ENCODE measurements at regions not wholly inside any gene's neighbourhood (a gene's known extent, or its start where the extent isn't known, plus 50 kb on each side); places are given as distances from the start of the nearest gene placed in this dataset.
"Not testable (repeated sequence)": the region's sequence is repeated elsewhere in the genome, so short reads cannot be mapped to it uniquely, and the experiment has no call there.

DNA sequence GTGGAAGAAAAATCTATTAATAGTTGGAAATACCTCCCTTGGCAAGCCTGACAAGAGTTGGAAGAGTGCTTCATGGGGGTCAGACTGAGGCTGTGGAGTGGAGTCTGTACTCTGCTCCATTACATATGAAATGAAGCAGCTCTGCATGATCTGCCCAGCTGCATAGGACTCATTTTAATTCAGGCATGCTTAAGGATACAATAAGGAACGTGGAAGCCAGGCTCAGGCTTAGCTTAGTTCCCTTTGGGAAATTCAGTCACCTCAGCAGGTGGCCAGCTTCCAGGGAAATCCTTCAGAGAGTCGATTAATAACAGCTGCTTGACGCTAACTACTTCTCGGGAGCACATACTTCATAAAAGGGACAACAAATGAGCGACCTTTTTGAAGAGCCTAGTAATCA lies 1672.9 kb upstream of the WWC1 start:
- no peak for DNase-seq

DNA sequence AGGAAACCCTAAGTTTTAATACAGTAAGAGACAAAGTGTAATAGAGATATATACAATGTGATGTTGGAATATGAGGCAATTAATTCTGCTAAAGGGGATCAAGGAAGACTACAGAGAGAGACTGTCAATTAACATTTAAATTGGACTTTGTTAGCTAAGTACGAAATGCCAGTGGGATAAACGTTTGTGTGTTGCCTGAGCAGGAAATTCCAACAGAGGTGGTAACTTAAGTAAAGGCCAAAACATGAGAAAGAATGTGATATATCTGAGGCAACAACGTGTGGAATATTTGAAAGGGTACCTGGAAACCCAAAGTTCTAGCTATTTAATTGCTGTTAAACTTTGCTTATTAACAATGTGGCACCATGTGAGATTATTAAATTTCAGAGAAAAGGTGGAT lies 1666.9 kb upstream of the WWC1 start:
- no peak for DNase-seq

DNA sequence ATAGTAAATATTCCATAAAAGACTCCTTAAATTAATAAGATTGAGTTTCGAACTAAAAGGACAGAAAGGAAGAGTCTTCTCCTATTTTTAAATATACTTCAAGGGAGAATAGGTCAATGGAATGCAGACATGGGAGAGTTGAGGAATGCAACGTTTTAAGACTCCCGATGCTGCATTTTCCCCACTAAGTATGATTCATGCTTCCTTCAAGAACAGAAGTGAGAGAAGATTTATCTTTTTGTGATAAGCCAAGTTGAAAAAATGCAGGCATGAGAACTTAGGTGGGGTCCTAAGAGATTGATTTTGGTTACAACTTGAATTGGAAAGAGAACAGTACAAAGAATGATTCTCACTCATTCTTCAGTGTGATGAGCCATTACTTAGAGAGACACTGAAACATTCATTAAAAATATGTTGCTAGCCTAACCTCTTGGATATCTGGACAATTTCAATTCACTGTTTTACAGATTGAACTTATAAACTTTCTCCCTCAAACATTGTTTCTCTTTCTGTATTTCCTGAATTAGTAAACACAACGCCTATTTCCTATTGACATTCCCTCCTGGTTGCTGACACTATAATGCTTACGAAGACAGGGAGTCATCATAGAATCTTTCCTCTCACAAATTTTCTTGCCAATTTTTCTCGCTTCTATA lies 1666.1 kb upstream of the WWC1 start:
- no peak for DNase-seq

DNA sequence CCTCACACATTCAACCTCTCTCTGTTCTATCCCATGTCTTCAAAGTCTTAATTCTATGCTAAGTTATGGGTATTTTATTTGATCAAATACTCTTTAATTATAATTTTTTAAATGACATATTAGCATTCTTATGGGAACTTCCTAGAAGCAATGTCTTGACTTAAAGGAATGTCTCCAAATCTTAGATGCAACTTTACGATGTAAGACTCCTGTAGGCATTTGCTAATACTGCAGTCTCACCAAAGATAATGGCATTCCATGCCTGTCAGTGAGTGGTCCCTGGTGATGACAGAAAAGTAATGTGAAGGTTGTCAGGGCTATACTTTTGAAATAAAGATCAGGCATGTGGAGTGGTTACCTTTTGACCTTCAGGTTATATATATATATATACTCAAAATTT lies 1654.2 kb upstream of the WWC1 start:
- DNase-seq = no peak

DNA sequence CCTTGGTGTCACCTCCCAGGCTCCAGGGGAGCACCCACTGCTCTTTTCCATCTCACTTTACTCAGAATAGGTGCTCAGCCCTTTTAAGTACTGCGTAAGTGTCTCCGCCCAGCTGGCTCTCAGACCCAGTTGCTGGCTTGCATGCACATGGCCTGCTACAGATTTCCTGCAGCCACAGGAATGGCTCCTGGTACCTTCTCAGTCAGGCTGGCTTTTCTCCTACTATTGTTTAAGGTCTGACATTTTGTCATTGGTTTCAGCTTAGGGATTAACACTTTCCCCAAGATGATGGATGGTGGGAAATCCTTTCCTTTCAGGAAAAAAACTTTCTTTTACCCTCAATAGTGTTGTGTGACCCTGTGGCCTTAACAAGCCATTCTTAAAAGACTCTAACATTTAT lies 1652.3 kb upstream of the WWC1 start:
- no peak for DNase-seq

DNA sequence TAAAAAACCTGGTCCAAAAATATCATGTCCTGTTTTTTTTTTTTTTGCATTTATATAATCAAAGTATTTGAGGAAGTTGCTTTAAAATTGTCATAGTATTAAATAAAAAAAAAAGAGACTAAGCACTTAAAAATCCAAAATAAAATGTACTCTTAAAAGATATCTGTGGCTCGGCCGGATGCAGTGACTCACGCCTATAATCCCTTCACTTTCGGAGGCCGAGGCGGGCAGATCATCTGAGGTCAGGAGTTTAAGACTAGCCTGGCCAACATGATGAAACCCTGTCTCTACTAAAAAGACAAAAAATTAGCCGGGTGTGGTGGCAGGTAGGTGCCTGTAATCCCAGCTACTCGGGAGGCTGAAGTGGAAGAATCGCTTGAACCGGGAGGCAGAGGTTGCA lies 1651.3 kb upstream of the WWC1 start:
- not testable (repeated sequence) for DNase-seq

DNA sequence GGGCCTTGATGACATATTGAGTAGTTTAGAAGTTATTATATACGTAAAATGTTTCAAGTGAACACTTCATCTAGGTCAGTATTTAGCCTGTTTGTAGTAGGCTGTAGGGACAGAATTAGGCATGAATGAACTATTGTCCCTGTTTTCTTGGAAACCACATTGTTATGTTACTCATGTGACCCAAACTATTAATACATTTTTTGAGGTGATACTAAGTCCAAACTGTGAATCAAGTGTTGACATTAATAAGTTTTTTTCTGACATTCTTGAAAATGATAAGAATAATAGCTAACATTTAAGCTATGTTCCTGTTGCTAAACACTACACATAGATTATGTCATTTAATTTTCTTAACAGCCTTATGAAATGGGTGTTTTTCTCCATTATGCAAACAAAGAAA lies 1642.7 kb upstream of the WWC1 start:
- DNase-seq = no peak

DNA sequence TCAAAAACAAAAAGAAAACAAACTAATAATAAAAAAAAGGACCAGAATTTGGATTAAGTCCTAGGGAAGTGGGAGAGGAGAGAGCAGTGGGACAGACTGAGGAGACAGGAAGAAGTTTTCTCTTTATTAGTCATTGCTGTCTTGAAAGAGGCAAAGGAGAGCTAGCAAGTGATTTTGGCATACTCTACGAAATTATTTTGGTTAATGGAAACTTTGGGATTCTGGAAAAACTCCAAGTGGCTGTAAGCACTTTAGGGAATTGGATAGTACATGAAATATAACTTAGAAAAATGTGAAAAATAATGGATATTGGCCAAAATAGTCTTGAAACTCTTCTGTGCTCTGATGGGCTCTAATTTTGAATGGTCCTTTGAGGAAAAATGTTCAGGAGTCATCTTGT lies 1641.8 kb upstream of the WWC1 start:
- no peak for DNase-seq

DNA sequence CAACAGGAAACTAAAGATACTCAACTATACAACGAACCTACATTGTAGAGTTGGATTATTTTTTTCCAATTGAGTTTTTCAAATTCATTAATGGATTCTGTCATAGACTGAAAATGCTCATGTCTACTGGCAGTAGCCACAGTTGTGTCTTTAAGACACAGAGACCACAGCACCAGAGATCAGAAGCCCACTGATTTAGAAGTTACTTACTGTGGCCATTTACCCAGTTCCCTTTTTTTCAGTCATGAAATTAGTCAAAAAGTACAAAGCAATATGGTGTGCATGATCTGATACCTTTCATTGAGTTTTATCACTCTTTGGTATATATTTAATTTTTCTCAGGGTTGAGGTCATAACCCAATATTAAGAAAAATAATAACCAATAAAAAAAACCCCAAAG lies 1640.2 kb upstream of the WWC1 start:
- no peak for DNase-seq

DNA sequence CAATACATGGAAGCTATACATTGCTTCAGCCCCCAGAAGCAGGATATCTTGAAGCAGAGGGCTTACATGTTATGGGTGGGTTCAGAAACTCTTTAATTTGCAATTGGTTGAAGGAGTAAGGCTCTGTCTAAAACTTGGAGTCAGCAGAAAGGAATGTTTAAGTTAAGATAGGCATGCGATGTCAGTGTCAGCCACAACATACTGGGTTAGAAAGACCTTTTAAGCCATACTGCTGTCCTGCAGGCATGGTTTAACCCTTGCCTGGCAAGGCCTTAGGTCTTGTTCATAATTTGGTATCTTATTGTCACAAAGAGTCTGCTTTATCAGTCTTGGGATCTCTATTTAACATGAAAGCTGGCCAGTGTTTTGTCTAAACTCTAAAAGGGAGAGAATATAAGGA lies 1619.6 kb upstream of the WWC1 start:
- no peak for DNase-seq

DNA sequence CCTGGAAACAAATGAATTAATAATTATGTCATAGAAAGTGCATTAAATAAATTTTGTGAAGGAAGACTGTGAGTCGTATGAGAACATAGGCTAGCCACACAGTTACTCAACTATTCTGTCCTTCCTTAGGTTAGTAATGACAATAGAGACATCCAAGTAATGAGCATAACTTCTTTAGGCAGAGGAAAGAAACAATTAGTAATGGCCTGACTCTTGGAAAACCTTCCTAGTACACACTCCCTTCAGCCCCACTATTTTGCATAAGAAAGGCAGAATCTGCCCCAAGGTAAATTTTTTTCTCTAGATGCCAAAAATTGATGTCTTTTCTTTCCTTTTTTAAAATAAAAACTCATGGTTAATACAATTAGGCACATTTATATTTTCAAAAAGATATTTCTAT lies 1619.0 kb upstream of the WWC1 start:
- no peak for DNase-seq

DNA sequence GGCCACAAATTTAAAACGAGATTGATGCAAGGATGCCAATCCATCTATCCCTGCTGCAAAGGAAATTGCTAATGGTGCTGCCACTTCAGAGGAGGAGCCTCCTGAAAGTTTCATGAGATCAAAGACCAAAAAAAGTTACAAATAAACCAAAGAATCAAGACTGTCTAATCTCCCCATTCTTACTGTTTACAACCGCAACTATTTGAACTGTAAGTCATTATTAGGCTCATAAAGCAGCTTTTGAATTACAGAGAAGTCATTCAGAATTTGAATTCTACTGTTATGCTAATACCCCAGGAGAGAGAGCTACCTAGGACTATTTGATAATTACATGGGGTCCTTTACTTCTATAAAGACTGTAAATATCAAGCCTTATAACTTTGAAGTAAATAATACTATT lies 1613.6 kb upstream of the WWC1 start:
- DNase-seq = no peak

DNA sequence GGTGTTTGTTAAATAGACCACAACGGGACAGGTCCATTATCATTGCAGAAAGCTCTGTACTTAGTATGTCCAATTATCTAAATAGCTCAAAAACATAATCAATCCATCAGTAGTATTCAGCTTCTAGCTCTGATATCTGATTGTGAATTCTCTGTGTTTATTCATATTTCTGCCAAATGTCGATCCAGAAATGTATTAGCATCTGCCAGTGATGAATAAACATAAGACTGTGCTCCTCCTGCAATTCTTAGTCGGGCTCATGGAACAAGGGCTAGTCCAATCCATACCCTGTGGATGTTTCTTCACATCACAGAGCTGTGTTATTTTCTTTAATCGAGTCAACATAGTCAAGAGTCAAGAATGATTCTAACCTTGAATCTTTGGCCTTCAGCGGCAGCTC lies 1612.1 kb upstream of the WWC1 start:
- no peak for DNase-seq

DNA sequence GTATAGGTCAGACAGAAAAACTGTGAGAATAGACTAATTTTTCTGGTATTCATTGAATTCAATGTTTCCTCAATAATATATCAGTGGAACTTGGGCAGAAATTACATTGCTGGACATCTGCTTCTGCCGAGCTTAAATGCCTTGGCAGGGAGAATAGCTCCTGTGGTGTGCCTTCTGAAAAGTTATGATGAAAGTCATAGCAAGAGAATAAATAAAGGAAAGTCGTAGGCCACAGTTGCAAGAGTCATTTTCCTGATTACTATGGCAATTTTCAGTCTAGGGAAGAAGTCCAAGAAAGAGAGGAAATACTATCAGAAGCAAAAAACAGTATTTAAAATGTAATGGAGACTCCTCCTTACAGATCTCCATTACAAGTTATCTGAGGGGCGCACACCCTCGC lies 1596.1 kb upstream of the WWC1 start:
- DNase-seq = no peak

DNA sequence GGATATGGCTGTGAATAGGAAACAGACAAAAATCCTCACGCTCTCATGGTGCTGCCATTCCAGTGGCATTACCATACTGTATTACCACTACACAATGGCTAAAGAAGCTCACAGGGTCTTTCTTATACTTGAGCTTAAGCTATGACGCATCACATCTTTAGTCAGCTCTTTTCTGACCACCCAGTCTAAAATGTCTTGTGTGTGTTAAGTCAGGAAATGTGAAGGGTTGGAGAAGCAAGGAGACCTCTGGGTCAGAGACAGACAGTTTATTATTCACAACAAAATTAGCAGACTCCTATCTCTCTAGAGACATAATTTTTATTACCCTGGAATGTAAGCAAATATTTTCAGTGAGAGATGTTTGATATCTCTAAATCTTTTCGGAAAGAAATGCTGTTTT lies 1583.2 kb upstream of the WWC1 start:
- no peak for DNase-seq

DNA sequence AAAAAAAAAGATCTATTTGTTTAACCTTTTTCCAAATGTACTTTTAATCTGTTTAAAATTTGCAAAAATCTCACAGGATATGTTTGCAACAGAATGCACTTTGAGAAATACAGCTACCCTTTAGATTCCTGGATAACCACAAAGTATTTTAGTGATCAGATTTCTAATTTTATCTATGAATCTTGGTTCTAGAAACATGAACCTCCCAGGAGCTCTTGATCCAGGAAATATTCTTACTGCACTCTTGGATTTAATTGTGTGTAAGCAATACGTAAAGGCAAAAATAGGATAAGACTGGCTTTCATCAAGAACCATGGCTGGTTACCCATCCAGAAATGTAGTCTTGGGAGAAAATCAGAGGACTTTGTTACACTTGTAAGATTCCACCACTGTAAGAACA lies 1581.8 kb upstream of the WWC1 start:
- DNase-seq = no peak

DNA sequence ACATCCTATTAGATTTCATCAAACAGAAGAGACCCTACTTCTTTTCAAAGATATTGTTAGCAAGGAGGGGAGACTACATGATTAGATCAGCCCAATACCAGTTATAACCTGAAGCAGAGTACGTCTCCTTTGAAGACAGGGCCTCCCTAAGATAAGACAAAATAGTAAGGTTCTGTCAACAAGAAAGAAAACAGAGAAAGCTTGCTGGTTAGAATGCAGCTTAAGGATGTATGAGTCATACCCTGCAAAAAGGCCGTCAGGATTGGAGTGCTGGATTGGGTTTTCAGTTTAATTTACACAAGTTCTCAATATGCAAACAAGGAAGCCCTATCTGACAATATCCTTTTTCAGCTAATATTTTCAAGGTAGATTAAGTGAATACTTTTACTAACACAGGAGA lies 1581.2 kb upstream of the WWC1 start:
- no peak for DNase-seq

DNA sequence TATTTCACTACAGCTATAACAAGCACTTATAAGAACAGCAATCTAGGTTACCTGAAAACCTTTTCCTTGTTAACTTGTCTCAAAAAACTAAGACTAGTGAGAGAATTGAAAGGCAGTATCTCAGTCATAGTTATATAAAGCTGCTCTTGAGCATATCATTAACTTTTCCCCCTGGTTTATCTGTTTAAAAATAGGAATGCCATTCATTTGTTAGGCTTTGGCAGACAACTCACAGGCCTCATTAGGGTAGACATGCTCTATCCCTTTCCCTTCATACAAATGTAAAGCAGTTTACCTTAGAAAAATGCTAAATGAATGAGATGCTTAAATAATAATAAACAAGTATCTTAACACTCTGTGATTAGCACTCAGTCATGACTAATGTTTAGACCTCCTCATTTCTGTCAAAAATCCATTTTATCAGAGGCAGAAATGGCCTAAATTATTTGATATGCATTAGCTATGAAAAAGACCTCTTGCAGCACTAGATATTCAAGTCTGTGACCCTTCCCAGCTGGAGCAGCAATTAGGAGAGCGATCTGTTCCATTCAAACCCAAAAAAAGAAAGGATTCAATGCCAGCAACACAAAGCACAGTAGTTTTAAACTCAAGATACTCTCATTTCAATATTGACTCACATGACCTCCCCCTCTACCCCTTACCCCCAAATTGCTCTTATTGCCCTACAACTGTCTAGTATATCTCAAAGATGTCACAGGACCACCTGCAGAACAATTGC lies 1578.8 kb upstream of the WWC1 start:
- no peak for DNase-seq

DNA sequence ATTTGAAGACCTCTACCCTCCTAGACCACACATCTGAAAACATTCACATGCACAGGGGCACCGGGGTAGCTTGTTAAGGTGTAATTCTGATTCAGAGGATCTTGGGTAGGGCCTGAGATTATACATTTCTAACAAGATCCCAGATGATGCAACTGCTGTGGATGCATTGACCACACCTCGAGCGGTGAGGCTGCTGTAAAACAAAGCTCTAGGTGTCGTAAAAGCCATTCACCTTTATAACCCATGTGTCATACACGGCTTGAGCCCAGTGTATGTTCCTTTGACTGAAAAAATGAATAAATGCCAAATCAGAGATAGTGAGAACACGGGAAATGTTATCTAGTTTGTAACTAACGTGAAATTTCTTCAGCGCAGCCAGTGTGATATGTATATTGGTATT lies 1578.2 kb upstream of the WWC1 start:
- no peak for DNase-seq

DNA sequence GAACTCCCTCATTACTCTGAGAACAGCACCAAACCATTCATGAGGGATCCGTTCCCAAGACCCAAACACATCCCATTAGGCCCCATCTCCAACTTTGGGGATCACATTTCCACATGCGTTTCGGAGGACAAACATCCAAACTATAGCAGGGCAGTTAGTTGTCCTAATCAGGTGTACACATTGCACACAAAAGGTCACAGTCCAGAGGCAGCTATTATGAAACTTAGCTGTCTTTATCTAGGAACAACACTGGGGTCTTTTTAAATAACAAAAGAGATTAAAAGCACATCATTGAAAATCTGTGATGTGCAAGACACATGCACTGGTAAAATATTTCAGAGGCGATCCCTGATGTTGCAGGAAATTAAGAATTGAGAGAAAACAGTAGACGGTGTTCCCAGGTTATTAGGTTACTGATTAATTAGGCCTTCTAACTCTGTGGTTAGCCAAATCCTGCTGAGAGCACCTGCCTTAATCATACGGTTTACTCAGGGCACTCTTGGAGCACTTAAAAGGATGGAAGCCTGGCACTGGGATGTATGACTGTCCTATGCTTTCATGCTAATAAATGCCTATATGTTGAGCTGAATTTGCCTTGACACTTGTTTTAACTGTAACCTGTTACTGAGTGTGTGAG lies 1574.5 kb upstream of the WWC1 start:
- no peak for DNase-seq

DNA sequence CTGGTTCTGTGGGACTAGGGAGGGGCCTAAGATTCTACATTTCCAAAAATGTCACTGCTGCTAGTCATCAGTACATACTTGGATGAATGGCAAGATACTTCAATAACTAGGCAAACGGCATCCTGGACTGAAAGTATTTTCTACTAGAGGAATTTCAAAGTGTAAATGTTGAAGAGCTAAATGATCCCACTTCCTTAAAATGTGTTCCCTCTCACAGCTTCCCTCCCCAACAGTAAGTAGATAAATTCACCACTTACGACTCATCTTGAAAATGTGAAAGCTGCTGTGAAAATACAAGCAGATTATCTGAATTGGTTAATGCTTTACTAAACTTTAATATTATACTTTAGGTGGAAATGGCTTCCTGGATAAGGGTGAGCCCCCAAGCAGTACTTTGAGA lies 1571.5 kb upstream of the WWC1 start:
- DNase-seq = no peak

DNA sequence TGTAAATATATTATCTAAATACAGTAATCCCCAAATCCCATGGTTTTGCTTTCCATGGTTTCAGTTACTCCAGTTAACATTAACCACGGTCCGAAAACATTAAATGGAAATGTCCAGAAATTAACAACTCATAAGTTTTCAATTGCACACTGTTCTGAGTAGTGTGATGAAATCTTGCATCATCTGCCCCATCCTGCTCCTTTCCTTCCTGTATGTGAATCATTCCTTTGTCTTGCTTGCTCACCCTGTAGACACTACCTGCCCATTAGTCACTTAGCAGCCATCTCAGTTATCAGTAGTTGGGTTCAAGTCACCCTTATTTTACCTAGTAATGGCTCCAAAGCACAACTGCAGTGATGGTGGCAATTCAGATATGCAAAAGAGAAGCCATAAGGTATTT lies 1568.5 kb upstream of the WWC1 start:
- no peak for DNase-seq

DNA sequence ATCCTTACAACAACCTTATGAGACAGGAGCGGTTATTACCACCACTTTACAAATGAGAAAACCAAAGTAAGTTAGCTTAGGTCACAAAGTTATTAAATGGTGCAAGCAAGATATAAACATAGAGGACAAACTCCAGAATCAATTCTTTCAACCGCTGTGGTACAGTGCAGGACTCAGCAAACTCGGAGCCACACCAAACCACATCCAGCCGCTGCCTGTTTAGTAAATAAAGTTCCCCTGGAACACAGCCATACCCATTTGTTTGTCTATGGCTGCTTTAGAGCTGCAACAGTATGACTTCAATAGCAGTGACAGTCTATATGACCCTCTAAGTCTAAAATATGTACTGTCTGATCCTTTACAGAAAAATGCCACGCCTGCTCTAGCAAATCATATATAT lies 1567.2 kb upstream of the WWC1 start:
- no peak for DNase-seq

DNA sequence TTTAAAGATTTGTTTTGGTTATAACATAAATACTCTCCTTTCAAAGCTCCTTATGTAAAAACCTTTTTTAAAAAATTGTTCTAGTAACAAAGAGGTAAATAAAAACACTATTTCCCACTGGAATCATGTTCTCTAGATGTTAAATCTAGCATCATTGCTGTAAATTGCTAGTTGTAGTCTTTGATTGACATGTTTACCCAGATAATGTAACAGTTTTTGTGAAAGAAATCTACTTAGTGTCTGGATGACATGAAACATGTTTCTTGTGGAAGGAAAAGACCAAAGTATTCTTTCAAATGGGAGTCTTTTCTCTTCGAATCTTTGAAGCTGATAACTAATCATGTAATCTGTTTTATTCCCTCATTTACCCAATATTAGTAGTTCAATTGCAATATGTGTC lies 1565.9 kb upstream of the WWC1 start:
- DNase-seq = no peak

DNA sequence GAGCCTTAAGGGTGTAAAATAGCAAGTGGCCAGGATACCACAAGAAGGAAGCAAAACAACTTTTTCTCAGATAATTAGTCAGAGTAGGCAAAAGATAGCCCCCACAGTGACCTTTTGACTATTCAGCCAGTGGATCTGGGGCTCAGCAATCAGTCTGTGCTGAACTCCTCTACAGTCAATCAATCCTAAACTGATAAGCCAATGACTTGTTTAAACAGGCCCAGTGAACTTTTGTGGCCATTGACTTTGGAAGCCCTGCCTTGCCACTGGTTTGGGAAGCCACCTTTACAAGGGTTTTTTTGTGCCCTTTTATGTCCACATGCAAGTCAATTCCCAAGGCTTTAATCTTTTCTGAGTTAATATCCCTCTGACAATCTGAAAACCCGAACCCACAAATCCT lies 1565.0 kb upstream of the WWC1 start:
- no peak for DNase-seq

Measured in activated gamma-delta T cell treated with Interleukin-2 at 50 U/mL for 16 hours (primary cell).